Activated CD8-positive, alpha-beta T cell treated with anti-CD3 and anti-CD28 coated beads for 36 hours (primary cell): ENCODE measurements at regions not wholly inside any gene's neighbourhood (a gene's known extent, or its start where the extent isn't known, plus 50 kb on each side); places are given as distances from the start of the nearest gene placed in this dataset.
A peak's percentile ranks its signal among the peaks of the same experiment; 100 is the strongest.

ENCODE experiments used
- ATAC-seq: fragments of 200-7000 bp; cut with Tn5 transposase; one replicate; pipeline ENCODE4 v1.10.0; 2021; ENCODE audit warnings: mild to moderate bottlenecking, moderate library complexity
- CTCF ChIA-PET: fragments of 350-600 bp; sonication (Branson Sonifier 250); formaldehyde crosslinking; loops from one replicate; lab custom pipeline; 2021; ENCODE audit warnings: antibody characterized with exemption; lab: Charles Lee
- POLR2A ChIA-PET: fragments of 350-600 bp; sonication (Branson Sonifier 250); formaldehyde crosslinking; loops from one replicate; lab custom pipeline; 2021; ENCODE audit warnings: antibody characterized with exemption; lab: Charles Lee
- DNase-seq: peaks from one replicate; pipeline ENCODE4 v3.0.0-alpha.2; 2020
- H3K27ac Mint-ChIP-seq: one replicate; pipeline ENCODE4 v1.8.0; 2021; ENCODE audit warnings: mild to moderate bottlenecking, mixed read lengths
- H3K27me3 Mint-ChIP-seq: one replicate; pipeline ENCODE4 v1.8.0; 2021; ENCODE audit warnings: mixed read lengths
- H3K36me3 Mint-ChIP-seq: one replicate; pipeline ENCODE4 v1.8.0; 2021; ENCODE audit warnings: low read depth, mixed read lengths
- H3K4me1 Mint-ChIP-seq: one replicate; pipeline ENCODE4 v1.8.0; 2021; ENCODE audit warnings: low read depth, mixed read lengths
- H3K4me3 Mint-ChIP-seq: one replicate; pipeline ENCODE4 v1.8.0; 2021; ENCODE audit warnings: mild to moderate bottlenecking, moderate library complexity, mixed read lengths
- H3K9me3 Mint-ChIP-seq: one replicate; pipeline ENCODE4 v1.8.0; 2021; ENCODE audit warnings: mixed read lengths
- intact Hi-C: fragments of 100-400 bp; cut with micrococcal nuclease; formaldehyde crosslinking; loops from one replicate; pipeline ENCODE4 v1.10.0; 2022
- TF ChIP-seq, protein P1 (sequence below): fragments of 200-600 bp; IDR thresholded peaks from one replicate; pipeline ENCODE4 v1.8.0; 2022; ENCODE audit warnings: antibody characterized with exemption, mild to moderate bottlenecking

GRCh38 chr1:232379063-232379434 lies 250.9 kb downstream of the SIPA1L2 start:
- TF ChIP-seq, protein P1, sequence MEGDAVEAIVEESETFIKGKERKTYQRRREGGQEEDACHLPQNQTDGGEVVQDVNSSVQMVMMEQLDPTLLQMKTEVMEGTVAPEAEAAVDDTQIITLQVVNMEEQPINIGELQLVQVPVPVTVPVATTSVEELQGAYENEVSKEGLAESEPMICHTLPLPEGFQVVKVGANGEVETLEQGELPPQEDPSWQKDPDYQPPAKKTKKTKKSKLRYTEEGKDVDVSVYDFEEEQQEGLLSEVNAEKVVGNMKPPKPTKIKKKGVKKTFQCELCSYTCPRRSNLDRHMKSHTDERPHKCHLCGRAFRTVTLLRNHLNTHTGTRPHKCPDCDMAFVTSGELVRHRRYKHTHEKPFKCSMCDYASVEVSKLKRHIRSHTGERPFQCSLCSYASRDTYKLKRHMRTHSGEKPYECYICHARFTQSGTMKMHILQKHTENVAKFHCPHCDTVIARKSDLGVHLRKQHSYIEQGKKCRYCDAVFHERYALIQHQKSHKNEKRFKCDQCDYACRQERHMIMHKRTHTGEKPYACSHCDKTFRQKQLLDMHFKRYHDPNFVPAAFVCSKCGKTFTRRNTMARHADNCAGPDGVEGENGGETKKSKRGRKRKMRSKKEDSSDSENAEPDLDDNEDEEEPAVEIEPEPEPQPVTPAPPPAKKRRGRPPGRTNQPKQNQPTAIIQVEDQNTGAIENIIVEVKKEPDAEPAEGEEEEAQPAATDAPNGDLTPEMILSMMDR: no peak
- Mint-ChIP-seq H3K36me3 (no peaks in the 10 kb centered on the region), H3K27me3 (peaks cover 5% of the 10 kb centered on the region), H3K4me1 (peaks cover 8% of the 10 kb centered on the region), H3K9me3 (no peaks in the 10 kb centered on the region), H3K27ac (no peak overlapping the region), H3K4me3 (no peak overlapping the region)
- DNase-seq (no peak), ATAC-seq (no peak)
- ChIA-PET CTCF (no interaction called here), POLR2A (no interaction called here)
- intact Hi-C loops: no loop called here

DNA sequence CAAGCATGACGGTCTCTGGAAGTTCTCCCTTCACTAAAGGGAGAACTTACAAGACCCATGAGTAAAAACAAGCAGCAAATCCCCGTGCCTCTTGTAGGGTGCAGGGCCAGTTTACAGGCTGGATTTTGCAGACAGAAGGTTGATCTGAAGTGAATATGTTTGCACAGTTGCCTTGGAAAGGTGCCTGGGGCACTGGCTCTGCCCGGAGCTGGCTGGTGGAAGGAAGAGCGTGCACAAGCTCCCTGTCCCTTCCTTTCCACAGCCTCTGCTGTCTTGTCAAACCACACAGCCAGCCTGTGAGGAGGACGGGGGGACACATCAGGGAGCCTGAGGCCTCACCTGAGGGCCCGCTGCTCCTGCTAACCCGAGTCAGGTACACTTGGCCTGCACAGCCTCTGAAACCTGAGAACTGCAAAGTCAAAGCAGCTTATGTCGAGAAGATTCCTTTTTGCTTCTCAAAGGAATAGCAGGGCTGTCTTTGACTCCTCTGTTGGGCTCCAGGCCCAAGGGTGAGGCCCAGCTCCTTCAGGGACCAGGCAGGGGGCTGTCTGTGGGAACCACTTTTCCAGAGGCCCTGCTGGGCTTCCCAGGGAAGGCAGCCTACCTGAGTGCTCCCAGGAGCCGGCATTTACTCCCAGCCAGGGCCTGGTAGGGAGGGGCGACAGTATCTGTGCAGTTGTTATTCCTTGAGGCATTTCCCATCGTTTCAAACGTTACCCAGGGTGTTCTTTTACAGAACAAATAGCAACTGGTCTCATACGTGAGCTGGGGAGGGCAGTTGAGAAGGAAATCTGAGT lies 251.5 kb downstream of the SIPA1L2 start:
- POLR2A ChIA-PET: no interaction called here
- Mint-ChIP-seq H3K27me3 (peaks cover 5% of the 10 kb centered on the region), H3K4me3 (no peak overlapping the region), H3K36me3 (no peaks in the 10 kb centered on the region), H3K9me3 (no peaks in the 10 kb centered on the region), H3K4me1 (peaks cover 8% of the 10 kb centered on the region), H3K27ac (no peak overlapping the region)
- ATAC-seq (no peak), DNase-seq (no peak)
- CTCF ChIA-PET: no interaction called here
- TF ChIP-seq, protein P1: no peak
- intact Hi-C loops: no loop called here

DNA sequence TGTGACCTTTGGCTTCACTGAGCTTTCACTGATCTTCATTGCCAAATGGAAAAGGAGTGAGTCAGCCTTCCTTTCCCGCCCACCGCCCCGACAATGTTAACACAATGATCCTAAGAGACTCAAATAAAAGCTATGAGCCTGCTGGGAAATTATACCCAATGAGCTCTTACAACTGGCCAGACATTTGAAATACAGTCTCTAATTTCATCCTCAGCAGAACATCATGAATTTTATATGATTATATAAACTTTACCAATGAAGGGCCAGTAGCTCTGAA lies 252.5 kb downstream of the SIPA1L2 start:
- intact Hi-C loops: no loop called here
- H3K9me3 Mint-ChIP-seq: no peaks in the 10 kb centered on the region
- DNase-seq (peak; percentile 40), ATAC-seq (no peak)
- POLR2A ChIA-PET: interaction anchor here (0.5 kb wide), 1 partner anchor 150 kb away, joined by 3 read pairs; no protein-coding TSS in a partner anchor
- H3K4me1 Mint-ChIP-seq: peaks cover 8% of the 10 kb centered on the region
- no peaks in the 10 kb centered on the region for H3K36me3 Mint-ChIP-seq
- CTCF ChIA-PET: no interaction called here
- no peak overlapping the region for H3K27ac Mint-ChIP-seq
- H3K27me3 Mint-ChIP-seq: peaks cover 5% of the 10 kb centered on the region
- H3K4me3 Mint-ChIP-seq: no peak overlapping the region
- TF ChIP-seq, protein P1: no peak

GRCh38 chr1:232376632-232377493 lies 253.1 kb downstream of the SIPA1L2 start:
- H3K36me3 Mint-ChIP-seq: no peaks in the 10 kb centered on the region
- H3K4me1 Mint-ChIP-seq: peaks cover 8% of the 10 kb centered on the region
- no peak overlapping the region for H3K4me3 Mint-ChIP-seq
- peaks cover 5% of the 10 kb centered on the region for H3K27me3 Mint-ChIP-seq
- TF ChIP-seq, protein P1: no peak
- no peak for ATAC-seq
- intact Hi-C loops: no loop called here
- POLR2A ChIA-PET: interaction anchor here (0.8 kb wide), 1 partner anchor 16 kb away, joined by 3 read pairs; no protein-coding TSS in a partner anchor
- H3K9me3 Mint-ChIP-seq: no peaks in the 10 kb centered on the region
- H3K27ac Mint-ChIP-seq: no peak overlapping the region
- CTCF ChIA-PET: no interaction called here
- no peak for DNase-seq
